22Rv1 (cell line): ENCODE measurements at regions not wholly inside any gene's neighbourhood (a gene's known extent, or its start where the extent isn't known, plus 50 kb on each side); places are given as distances from the start of the nearest gene placed in this dataset.

ENCODE experiments used
- ZFX ChIP-seq: fragments of 450-650 bp; IDR thresholded peaks from 2 replicates; pipeline ENCODE4 v1.6.1; 2017; ENCODE audit warnings: antibody characterized with exemption, borderline replicate concordance
- TF ChIP-seq, protein P1 (sequence below): fragments of 450-650 bp; IDR thresholded peaks from 2 replicates; pipeline ENCODE4 v1.5.1; 2017; ENCODE audit warnings: mild to moderate bottlenecking

DNA sequence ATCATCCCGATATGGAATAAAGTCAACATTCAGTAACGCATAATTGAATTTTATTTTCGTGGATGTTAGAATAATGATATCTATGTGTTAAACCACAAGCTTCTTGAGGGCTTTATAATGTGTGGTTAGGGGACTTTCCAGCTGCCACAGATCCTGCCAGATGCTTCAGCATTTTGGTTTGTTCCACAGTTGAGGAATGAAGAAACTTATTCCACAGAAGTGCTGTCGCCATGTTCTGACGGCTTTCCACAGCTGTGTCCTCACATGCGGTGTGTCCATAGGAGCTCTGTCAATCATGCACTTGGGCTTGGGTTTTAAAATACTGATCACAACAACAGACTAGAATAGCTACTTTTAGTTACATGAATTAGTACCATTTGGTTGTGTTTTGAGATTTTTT lies 411.9 kb downstream of the TRIML1 start:
- TF ChIP-seq, protein P1, sequence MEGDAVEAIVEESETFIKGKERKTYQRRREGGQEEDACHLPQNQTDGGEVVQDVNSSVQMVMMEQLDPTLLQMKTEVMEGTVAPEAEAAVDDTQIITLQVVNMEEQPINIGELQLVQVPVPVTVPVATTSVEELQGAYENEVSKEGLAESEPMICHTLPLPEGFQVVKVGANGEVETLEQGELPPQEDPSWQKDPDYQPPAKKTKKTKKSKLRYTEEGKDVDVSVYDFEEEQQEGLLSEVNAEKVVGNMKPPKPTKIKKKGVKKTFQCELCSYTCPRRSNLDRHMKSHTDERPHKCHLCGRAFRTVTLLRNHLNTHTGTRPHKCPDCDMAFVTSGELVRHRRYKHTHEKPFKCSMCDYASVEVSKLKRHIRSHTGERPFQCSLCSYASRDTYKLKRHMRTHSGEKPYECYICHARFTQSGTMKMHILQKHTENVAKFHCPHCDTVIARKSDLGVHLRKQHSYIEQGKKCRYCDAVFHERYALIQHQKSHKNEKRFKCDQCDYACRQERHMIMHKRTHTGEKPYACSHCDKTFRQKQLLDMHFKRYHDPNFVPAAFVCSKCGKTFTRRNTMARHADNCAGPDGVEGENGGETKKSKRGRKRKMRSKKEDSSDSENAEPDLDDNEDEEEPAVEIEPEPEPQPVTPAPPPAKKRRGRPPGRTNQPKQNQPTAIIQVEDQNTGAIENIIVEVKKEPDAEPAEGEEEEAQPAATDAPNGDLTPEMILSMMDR: no peak
- no peak for TF ChIP-seq ZFX
